T-helper 2 cell (primary cell): ENCODE measurements at regions not wholly inside any gene's neighbourhood (a gene's known extent, or its start where the extent isn't known, plus 50 kb on each side); places are given as distances from the start of the nearest gene placed in this dataset.

Experiments
- DNase-seq, 5 experiments: peaks; one replicate each; pipeline versions ENCODE4 v3.0.0 to v3.0.0-alpha.2; 2012 to 2022

GRCh38 chr22:49017482-49018329, 810.0 kb downstream of the BRD1 start:
- DNase-seq, result no peak

- no peak for DNase-seq
Measured at GRCh38 chr22:49016909-49017481, 810.7 kb downstream of the BRD1 start.

- DNase-seq, result no peak
Measured at GRCh38 chr22:49015993-49016908, 811.4 kb downstream of the BRD1 start.

- no peak for DNase-seq
Measured at GRCh38 chr22:49015459-49015858, 812.2 kb downstream of the BRD1 start.

- DNase-seq, result no peak
Measured at GRCh38 chr22:49014227-49015201, 813.2 kb downstream of the BRD1 start.

GRCh38 chr22:49013707-49014106, 814.0 kb downstream of the BRD1 start:
- DNase-seq, result no peak

GRCh38 chr22:49012712-49013395, 814.8 kb downstream of the BRD1 start:
- no peak for DNase-seq

GRCh38 chr22:49011769-49012648, 815.7 kb downstream of the BRD1 start:
- no peak for DNase-seq

- DNase-seq, result no peak
Measured at GRCh38 chr22:49011379-49011768, 816.3 kb downstream of the BRD1 start.

GRCh38 chr22:49010901-49011300, 816.8 kb downstream of the BRD1 start:
- no peak for DNase-seq

- DNase-seq, result no peak
Measured at GRCh38 chr22:49010070-49010863, 817.4 kb downstream of the BRD1 start.

- no peak for DNase-seq
Measured at GRCh38 chr22:49009359-49010063, 818.2 kb downstream of the BRD1 start.

- no peak for DNase-seq
Measured at GRCh38 chr22:49008682-49009235, 818.9 kb downstream of the BRD1 start.

- no peak for DNase-seq
Measured at GRCh38 chr22:49007013-49007653, 820.5 kb downstream of the BRD1 start.

GRCh38 chr22:49006207-49007012, 821.3 kb downstream of the BRD1 start:
- DNase-seq, result no peak

- no peak for DNase-seq
Measured at GRCh38 chr22:49005557-49005956, 822.1 kb downstream of the BRD1 start.
